ENCODE measurements at regions not wholly inside any gene's neighbourhood (a gene's known extent, or its start where the extent isn't known, plus 50 kb on each side); places are given as distances from the start of the nearest gene placed in this dataset.

- DNase-seq = no peak
Observed at GRCh38 chr9:13377171-13377925, 97.9 kb upstream of the MPDZ start.

GRCh38 chr9:13372510-13372909 lies 93.0 kb upstream of the MPDZ start:
- no peak for DNase-seq

- peak; percentile 11 to 34 for DNase-seq
Observed at GRCh38 chr9:13369431-13369830, 89.9 kb upstream of the MPDZ start.

- no peak for DNase-seq
Observed at GRCh38 chr9:13367784-13368183, 88.3 kb upstream of the MPDZ start.

- no peak for DNase-seq
Observed at GRCh38 chr9:13364271-13365000, 84.9 kb upstream of the MPDZ start.

- DNase-seq = no peak
Observed at GRCh38 chr9:13361076-13361475, 81.6 kb upstream of the MPDZ start.

- no peak for DNase-seq
Observed at GRCh38 chr9:13360188-13360587, 80.7 kb upstream of the MPDZ start.

- no peak for DNase-seq
Observed at GRCh38 chr9:13358128-13358527, 78.6 kb upstream of the MPDZ start.

- no peak for DNase-seq
Observed at GRCh38 chr9:13354733-13355132, 75.2 kb upstream of the MPDZ start.

- no peak for DNase-seq
Observed at GRCh38 chr9:13352451-13352979, 73.0 kb upstream of the MPDZ start.

GRCh38 chr9:13351778-13352386 lies 72.4 kb upstream of the MPDZ start:
- DNase-seq = peak in 1 of 2 experiments; percentile 12

GRCh38 chr9:13332571-13332970 lies 53.1 kb upstream of the MPDZ start:
- DNase-seq = no peak

- no peak for DNase-seq
Observed at GRCh38 chr9:13331320-13331719, 51.8 kb upstream of the MPDZ start.

GRCh38 chr9:13330396-13331004 lies 51.0 kb upstream of the MPDZ start:
- no peak for DNase-seq

Data from NCI-H1930 (cell line).